ENCODE measurements at regions not wholly inside any gene's neighbourhood (a gene's known extent, or its start where the extent isn't known, plus 50 kb on each side); places are given as distances from the start of the nearest gene placed in this dataset.
"Not testable (repeated sequence)": the region's sequence is repeated elsewhere in the genome, so short reads cannot be mapped to it uniquely, and the experiment has no call there.

- not testable (repeated sequence) for TF ChIP-seq ZNF8 (CRISPR knock-in tag; IDR thresholded peaks at IDR 0.05); ZFP3 (CRISPR knock-in tag; IDR thresholded peaks at IDR 0.05); PATZ1 (CRISPR knock-in tag; IDR thresholded peaks at IDR 0.05; ENCODE audit: borderline replicate concordance)
Measured at GRCh38 chr3:30484229-30484628, 122.2 kb upstream of the TGFBR2 start.

Measured in SK-N-SH treated with all-trans-retinoic acid at 6 μM for 48 hours (cell line).